Colonic mucosa (tissue), 4 donors: ENCODE measurements at regions not wholly inside any gene's neighbourhood (a gene's known extent, or its start where the extent isn't known, plus 50 kb on each side); places are given as distances from the start of the nearest gene placed in this dataset.

Source experiments
- DNase-seq: peaks from one replicate; pipeline ENCODE4 v3.0.0-alpha.2; 2020
- H3K27ac ChIP-seq: fragments of 200-600 bp; one replicate; pipeline ENCODE4 v1.8.0; 2021
- H3K27me3 ChIP-seq: fragments of 200-600 bp; one replicate; pipeline ENCODE4 v1.8.0; 2021
- H3K36me3 ChIP-seq: fragments of 200-600 bp; one replicate; pipeline ENCODE4 v1.8.0; 2021
- H3K4me1 ChIP-seq: fragments of 200-600 bp; one replicate; pipeline ENCODE4 v1.8.0; 2021; ENCODE audit warnings: mild to moderate bottlenecking
- H3K4me3 ChIP-seq: fragments of 200-600 bp; one replicate; pipeline ENCODE4 v1.8.0; 2021
- H3K9ac ChIP-seq, 2 donors: one replicate each; pipeline ENCODE4 v1.7.0; 2013; ENCODE audit warnings: control low read depth in 2 of 2, low read depth in 2 of 2, low read length in 2 of 2
- H3K9me3 ChIP-seq: fragments of 200-600 bp; one replicate; pipeline ENCODE4 v1.8.0; 2021
- intact Hi-C: fragments of 100-400 bp; cut with DNase I; formaldehyde crosslinking; loops from one replicate; pipeline ENCODE4 v1.14.1; 2022
- TF ChIP-seq, protein P1 (sequence below): fragments of 200-600 bp; IDR thresholded peaks from one replicate; pipeline ENCODE4 v1.8.0; 2022; ENCODE audit warnings: antibody characterized with exemption, mild to moderate bottlenecking
- donor health status: healthy.
- donor health status: DM: no; HTN: no; CAD: no.
- donor health status: DM: no; HTN: no; CAD: no.

DNA sequence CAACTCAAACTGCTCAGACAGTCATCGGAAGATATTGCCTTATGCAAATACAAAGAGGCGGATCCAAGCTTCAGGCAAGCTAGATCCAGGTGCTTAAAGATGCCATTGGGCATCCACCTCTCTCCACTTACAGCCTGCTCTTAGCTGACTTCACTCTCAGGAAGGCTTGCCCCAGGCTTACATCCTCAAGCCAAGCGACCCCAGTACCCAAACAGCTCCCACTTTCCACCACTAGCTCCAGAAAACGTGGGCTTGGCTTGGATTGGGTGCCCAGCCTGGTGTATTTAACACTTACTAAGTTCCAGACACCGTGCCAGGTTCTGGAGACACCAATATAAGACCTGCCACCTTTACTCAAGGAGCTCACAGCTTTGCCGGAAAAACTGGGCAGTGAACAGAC, 142.1 kb upstream of the VSTM2B start:
- no peaks in the 10 kb centered on the region for H3K36me3 ChIP-seq
- H3K4me1 ChIP-seq = no peaks in the 10 kb centered on the region
- H3K27me3 ChIP-seq = no peaks in the 10 kb centered on the region
- H3K9me3 ChIP-seq = no peaks in the 10 kb centered on the region
- TF ChIP-seq, protein P1, sequence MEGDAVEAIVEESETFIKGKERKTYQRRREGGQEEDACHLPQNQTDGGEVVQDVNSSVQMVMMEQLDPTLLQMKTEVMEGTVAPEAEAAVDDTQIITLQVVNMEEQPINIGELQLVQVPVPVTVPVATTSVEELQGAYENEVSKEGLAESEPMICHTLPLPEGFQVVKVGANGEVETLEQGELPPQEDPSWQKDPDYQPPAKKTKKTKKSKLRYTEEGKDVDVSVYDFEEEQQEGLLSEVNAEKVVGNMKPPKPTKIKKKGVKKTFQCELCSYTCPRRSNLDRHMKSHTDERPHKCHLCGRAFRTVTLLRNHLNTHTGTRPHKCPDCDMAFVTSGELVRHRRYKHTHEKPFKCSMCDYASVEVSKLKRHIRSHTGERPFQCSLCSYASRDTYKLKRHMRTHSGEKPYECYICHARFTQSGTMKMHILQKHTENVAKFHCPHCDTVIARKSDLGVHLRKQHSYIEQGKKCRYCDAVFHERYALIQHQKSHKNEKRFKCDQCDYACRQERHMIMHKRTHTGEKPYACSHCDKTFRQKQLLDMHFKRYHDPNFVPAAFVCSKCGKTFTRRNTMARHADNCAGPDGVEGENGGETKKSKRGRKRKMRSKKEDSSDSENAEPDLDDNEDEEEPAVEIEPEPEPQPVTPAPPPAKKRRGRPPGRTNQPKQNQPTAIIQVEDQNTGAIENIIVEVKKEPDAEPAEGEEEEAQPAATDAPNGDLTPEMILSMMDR = no peak
- no peak for DNase-seq
- intact Hi-C loops = no loop called here
- no peak overlapping the region for H3K4me3 ChIP-seq
- no peak overlapping the region for H3K27ac ChIP-seq
- no peak overlapping the region for H3K9ac ChIP-seq

DNA sequence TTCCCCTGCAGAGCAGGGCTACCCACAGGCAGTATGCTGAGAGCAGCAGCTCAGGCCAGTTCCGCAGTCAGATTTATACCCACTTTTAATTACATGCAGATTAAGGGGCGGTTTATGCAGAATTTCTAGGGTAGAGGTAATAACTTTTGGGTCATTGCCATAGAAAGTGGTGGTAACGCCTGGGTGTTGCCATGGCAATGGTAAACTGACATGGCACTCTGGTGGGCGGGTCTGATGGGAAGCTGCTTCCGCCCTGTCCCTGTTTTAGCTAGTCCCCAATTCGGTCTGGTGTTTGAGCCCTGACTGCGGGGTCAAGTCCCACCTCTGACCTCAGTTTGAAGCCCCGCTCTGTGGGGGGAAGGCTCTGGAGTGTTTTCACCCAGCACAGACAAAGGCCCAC, 141.1 kb upstream of the VSTM2B start:
- Histone ChIP-seq H3K36me3 (no peaks in the 10 kb centered on the region), H3K9me3 (no peaks in the 10 kb centered on the region), H3K4me3 (no peak overlapping the region), H3K27ac (no peak overlapping the region), H3K9ac (no peak overlapping the region), H3K4me1 (no peaks in the 10 kb centered on the region), H3K27me3 (no peaks in the 10 kb centered on the region)
- intact Hi-C loops = no loop called here
- TF ChIP-seq, protein P1 = no peak
- DNase-seq = no peak

GRCh38 chr19:29385191-29385795, 140.5 kb upstream of the VSTM2B start:
- no peak overlapping the region for H3K4me3 ChIP-seq
- no peaks in the 10 kb centered on the region for H3K9me3 ChIP-seq
- no peaks in the 10 kb centered on the region for H3K36me3 ChIP-seq
- H3K9ac ChIP-seq = no peak overlapping the region
- no peaks in the 10 kb centered on the region for H3K27me3 ChIP-seq
- TF ChIP-seq, protein P1 = no peak
- DNase-seq = no peak
- intact Hi-C loops = no loop called here
- no peaks in the 10 kb centered on the region for H3K4me1 ChIP-seq
- no peak overlapping the region for H3K27ac ChIP-seq

GRCh38 chr19:29386970-29387369, 138.8 kb upstream of the VSTM2B start:
- Histone ChIP-seq H3K27me3 (no peaks in the 10 kb centered on the region), H3K4me3 (no peak overlapping the region), H3K27ac (no peak overlapping the region), H3K9ac (no peak overlapping the region), H3K36me3 (no peaks in the 10 kb centered on the region), H3K9me3 (no peaks in the 10 kb centered on the region), H3K4me1 (no peaks in the 10 kb centered on the region)
- intact Hi-C loops = no loop called here
- DNase-seq = no peak
- TF ChIP-seq, protein P1 = no peak

- no peak overlapping the region for H3K27ac ChIP-seq
- H3K36me3 ChIP-seq = no peaks in the 10 kb centered on the region
- H3K4me3 ChIP-seq = no peak overlapping the region
- DNase-seq = no peak
- TF ChIP-seq, protein P1 = no peak
- H3K9ac ChIP-seq = no peak overlapping the region
- intact Hi-C loops = no loop called here
- no peaks in the 10 kb centered on the region for H3K27me3 ChIP-seq
- no peaks in the 10 kb centered on the region for H3K4me1 ChIP-seq
- no peaks in the 10 kb centered on the region for H3K9me3 ChIP-seq
Measured at GRCh38 chr19:29387586-29387985, 138.2 kb upstream of the VSTM2B start.

DNA sequence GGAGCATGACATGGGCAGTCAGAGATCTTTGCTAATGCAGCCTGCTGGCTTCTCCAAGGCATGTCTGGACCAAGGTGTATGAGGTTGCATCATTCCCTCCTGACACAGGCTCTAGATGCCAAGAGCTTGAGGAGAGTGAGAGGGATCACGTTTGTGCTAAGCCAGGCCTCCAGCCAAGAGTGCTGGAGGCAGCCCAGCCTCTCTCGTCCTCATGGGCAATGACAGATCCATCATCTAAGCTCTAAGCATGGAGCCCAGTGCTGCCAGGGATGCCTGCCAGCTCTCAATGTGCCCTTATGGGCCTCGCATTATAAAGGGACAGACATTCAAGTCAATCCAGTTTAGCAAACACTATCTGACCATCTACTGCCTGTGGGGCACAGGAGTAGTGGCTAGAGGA, 136.3 kb upstream of the VSTM2B start:
- no peaks in the 10 kb centered on the region for H3K27me3 ChIP-seq
- no peaks in the 10 kb centered on the region for H3K9me3 ChIP-seq
- H3K9ac ChIP-seq = no peak overlapping the region
- H3K36me3 ChIP-seq = no peaks in the 10 kb centered on the region
- H3K4me1 ChIP-seq = no peaks in the 10 kb centered on the region
- DNase-seq = no peak
- TF ChIP-seq, protein P1 = no peak
- intact Hi-C loops = no loop called here
- no peak overlapping the region for H3K27ac ChIP-seq
- no peak overlapping the region for H3K4me3 ChIP-seq
